Astrocyte of the spinal cord (primary cell): ENCODE measurements at regions not wholly inside any gene's neighbourhood (a gene's known extent, or its start where the extent isn't known, plus 50 kb on each side); places are given as distances from the start of the nearest gene placed in this dataset.

Experiments
- DNase-seq: peaks from one replicate; pipeline ENCODE4 v3.0.0; 2011; ENCODE audit warnings: low read depth, low spot score
- H3K4me3 ChIP-seq: 2 replicates; pipeline ENCODE4 v1.5.1; 2011; ENCODE audit warnings: low read depth, mild to moderate bottlenecking, low read length, moderate library complexity
- in situ Hi-C: cut with HindIII; loops from 2 replicates; pipeline ENCODE4 v1.10.0; 2017; ENCODE audit warnings: low sequenced_read_pairs
- TF ChIP-seq, protein P1 (sequence below): IDR thresholded peaks from 2 replicates; pipeline ENCODE4 v1.5.1; 2012; ENCODE audit warnings: low read depth, mild to moderate bottlenecking, low read length, inconsistent platforms

DNA sequence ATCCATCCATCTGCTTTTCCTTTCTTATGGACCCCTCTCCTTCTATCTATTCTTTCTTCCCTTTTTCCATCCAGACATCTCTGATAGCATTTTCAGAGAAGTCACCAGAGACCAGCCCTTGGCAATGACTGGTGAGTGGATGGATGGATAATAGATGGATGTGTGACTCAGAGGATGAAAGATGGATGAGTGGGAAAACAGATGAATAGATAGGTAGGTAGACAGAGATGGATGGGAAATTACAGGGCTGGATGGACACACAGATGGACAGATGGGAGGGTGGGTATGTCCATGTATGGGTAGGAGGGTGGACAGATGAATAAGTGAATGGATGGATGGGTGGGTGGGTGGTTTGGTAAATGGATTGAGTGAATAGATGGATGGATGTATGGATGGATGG, 101.0 kb downstream of the LITAF start:
- no peak for DNase-seq
- H3K4me3 ChIP-seq: no peak overlapping the region
- in situ Hi-C loops: no loop called here
- TF ChIP-seq, protein P1, sequence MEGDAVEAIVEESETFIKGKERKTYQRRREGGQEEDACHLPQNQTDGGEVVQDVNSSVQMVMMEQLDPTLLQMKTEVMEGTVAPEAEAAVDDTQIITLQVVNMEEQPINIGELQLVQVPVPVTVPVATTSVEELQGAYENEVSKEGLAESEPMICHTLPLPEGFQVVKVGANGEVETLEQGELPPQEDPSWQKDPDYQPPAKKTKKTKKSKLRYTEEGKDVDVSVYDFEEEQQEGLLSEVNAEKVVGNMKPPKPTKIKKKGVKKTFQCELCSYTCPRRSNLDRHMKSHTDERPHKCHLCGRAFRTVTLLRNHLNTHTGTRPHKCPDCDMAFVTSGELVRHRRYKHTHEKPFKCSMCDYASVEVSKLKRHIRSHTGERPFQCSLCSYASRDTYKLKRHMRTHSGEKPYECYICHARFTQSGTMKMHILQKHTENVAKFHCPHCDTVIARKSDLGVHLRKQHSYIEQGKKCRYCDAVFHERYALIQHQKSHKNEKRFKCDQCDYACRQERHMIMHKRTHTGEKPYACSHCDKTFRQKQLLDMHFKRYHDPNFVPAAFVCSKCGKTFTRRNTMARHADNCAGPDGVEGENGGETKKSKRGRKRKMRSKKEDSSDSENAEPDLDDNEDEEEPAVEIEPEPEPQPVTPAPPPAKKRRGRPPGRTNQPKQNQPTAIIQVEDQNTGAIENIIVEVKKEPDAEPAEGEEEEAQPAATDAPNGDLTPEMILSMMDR: no peak

DNA sequence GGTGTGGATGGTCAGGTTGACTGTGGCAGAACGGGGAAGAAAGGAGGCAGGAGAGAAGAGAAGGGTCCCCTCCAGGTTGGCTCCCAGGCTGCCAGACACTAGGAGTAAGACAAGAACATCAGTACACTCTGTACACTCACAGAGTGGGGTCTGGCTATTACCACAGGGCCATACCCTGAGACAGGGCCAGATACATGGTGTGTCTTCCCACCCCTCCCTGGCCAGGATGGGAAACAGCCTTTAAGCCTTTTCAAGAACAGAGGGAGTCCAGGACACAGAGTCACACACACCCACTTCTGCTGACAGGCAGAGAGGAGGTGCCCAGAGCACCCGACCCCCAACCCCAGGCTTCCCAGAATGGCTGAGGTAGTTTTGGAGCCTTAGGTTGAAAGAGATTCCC, 99.4 kb downstream of the LITAF start:
- in situ Hi-C loops: no loop called here
- DNase-seq: no peak
- no peak overlapping the region for H3K4me3 ChIP-seq
- TF ChIP-seq, protein P1: no peak

DNA sequence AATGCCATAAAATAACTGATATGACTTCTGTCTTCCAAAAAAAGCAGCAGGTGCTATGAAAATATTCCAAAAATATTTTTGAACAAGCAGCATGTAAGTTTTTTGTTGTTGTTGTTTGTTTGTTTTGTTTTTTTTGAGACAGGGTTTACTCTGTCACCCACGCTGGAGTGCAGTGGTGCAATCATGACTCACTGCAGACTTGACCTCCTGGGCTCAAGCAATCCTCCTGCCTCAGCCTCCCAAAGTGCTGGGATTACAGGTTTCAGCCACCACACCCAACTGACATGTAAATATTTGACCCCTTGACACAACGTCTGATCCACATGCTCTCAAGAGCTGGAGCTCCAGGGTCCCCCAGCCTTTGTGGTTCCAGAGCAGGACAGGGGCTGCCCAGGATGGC, 98.4 kb downstream of the LITAF start:
- in situ Hi-C loops: no loop called here
- no peak overlapping the region for H3K4me3 ChIP-seq
- no peak for DNase-seq
- TF ChIP-seq, protein P1: no peak

DNA sequence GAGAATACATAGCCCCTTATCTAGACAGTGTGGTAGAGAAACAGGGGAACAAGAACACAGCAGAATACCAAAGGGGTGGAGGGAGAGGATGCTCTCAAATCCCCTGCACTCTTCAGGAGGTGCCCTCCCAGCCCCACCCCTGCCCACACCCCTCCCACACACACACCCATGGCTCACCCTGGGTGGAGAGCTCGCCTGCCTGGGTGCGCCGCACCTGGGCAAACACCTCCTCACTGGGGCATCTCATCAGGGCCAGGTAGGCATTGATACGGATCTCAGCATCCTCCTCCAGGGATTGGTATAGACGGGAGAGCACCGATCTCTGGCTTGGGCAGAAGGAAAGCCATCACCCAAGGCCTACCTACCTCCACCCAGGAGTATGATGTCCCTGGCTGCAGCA, 95.2 kb downstream of the LITAF start:
- TF ChIP-seq, protein P1: no peak
- in situ Hi-C loops: no loop called here
- no peak overlapping the region for H3K4me3 ChIP-seq
- DNase-seq: no peak

DNA sequence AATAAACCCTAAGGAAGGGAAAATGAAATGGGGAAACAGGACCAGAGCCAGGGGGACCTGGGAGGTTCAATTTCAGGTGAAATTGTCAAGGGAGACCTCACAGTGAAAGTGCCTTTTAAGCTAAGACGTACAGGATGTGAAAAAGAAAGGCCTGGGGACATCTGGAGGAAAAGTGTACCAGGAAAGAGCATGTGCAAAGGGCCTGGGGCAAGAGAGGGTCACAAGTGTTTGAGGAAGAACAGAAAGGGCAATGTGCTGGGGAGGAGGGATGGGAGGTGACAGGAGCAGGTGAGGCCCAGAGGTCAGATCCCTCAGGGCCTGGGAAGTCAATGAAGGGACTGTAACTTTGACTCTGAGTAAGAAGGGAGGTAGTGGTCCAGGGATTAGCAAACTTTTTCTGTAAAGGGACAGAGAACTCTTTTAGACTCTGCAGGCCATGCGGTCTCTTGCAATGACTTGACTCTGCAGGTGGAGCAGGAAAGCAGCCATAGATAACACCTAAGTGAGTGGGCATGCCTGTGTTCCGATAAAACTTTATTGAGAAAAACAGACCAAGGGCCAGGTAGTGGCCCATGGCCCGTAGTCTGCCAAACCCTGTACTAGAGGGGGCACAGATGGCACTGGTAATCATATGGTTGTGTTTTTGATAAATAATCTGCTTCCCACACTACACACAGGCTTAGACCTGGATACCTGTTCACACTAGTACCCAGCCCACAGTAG, 93.8 kb downstream of the LITAF start:
- H3K4me3 ChIP-seq: no peak overlapping the region
- in situ Hi-C loops: no loop called here
- DNase-seq: no peak
- TF ChIP-seq, protein P1: no peak

DNA sequence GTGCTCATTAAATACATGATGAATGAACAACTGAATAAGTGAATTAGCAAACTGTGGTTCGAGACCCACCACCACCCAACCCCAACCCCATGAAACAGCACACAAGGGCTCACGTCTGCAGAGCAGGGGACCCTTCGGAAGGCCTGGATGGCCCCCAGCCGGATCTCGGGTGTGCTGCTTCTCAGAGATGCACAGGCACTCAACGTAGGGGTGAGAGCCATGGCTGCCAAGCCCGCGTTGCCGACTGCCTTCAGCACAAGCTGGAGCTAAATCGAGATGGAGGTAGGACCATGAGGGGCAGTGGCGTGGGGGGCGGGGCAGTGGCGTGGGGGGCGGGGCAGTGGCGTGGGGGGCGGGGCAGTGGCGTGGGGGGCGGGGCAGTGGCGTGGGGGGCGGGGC, 93.2 kb downstream of the LITAF start:
- in situ Hi-C loops: no loop called here
- TF ChIP-seq, protein P1: no peak
- no peak overlapping the region for H3K4me3 ChIP-seq
- DNase-seq: no peak
